T-helper 17 cell (primary cell): ENCODE measurements at regions not wholly inside any gene's neighbourhood (a gene's known extent, or its start where the extent isn't known, plus 50 kb on each side); places are given as distances from the start of the nearest gene placed in this dataset.

Source experiments
- ATAC-seq: fragments of 150-1000 bp; cut with Tn5 transposase; 2 replicates; pipeline ENCODE4 v1.10.0; 2021; ENCODE audit warnings: mild to moderate bottlenecking, moderate library complexity
- DNase-seq, 3 donors: peaks; one replicate each; pipeline versions ENCODE4 v3.0.0 to v3.0.0-alpha.2; 2020 to 2021
- H3K9me3 ChIP-seq: one replicate; pipeline ENCODE4 v1.7.0; 2013; ENCODE audit warnings: low read length, mild to moderate bottlenecking; ENCODE audit not compliant: control insufficient read depth, poor library complexity, severe bottlenecking
- H3K27ac Mint-ChIP-seq: one replicate; pipeline ENCODE4 v1.8.0; 2022; ENCODE audit warnings: mild to moderate bottlenecking, moderate library complexity, mixed read lengths
- H3K27me3 Mint-ChIP-seq: one replicate; pipeline ENCODE4 v1.8.0; 2022; ENCODE audit warnings: mixed read lengths
- H3K36me3 Mint-ChIP-seq: one replicate; pipeline ENCODE4 v1.8.0; 2022; ENCODE audit warnings: low read depth, mixed read lengths
- H3K4me1 Mint-ChIP-seq: one replicate; pipeline ENCODE4 v1.8.0; 2022; ENCODE audit warnings: mild to moderate bottlenecking, mixed read lengths
- H3K4me3 Mint-ChIP-seq: one replicate; pipeline ENCODE4 v1.8.0; 2022; ENCODE audit warnings: mild to moderate bottlenecking, moderate library complexity, mixed read lengths

DNA sequence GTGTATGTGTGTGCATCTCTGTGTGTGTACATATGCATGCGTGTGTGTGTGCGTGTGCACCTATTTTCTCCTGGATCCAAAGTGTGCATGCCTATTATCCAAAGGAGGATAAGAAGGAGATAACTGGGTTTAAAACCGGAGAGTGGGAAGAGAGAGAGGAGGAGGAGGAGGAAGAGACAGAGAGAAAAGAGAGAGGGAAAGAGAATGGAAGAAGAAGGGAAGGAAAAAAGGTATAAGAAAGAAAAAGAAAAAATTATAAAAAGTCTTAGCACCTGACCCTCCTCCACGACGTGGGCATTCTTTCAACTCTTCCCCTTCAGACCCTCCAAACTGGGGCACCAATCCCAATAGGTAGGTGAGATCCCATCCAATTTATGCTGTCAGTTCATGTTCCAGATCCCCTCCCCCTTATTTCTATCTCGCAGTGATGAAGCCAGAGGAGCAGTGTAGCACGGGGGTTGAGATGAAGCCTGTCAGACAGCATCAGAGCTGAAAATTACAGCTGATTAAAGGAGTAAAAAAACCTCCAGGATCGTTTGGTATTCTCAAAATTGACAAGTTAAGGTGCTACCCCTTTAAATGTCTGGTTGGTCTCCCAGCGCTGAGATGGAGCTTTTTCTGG lies 386.7 kb upstream of the ATP5MC3 start:
- DNase-seq (no peak), ATAC-seq (no peak)
- Mint-ChIP-seq H3K27ac (peak overlapping the region; percentile 17), H3K27me3 (peaks cover 4% of the 10 kb centered on the region), H3K4me1 (no peaks in the 10 kb centered on the region), H3K36me3 (peaks cover 2% of the 10 kb centered on the region), H3K4me3 (no peak overlapping the region)
- no peaks in the 10 kb centered on the region for H3K9me3 ChIP-seq

DNA sequence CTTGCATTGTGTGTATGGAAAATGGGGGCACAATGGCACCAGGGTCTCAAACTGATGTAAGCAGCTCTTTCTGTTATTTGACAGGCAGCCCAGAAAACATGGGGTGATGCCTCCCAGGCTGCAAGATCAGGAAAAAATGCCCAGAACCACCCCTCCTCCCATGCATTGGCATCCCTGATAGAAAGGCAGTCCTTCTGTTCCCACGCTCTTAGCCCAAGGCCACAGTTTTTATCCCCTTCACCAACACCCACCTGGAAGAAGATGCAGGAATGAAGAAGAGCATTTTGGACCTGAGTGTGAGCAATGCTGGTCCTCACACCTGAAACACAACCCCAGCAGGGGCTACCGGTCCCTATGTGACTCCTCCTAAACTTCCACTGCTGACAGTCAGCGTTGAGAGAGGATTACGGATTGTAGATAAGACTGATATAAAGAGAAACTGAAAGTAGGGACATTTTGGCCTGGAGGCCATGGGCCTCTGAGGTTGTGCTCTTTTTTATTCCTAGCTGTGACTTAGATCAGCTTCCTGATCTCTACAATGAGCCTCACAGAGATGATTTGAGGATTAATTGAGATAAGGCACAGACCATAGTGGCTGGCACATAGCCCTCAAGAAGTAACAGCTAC lies 386.0 kb upstream of the ATP5MC3 start:
- no peaks in the 10 kb centered on the region for H3K9me3 ChIP-seq
- no peaks in the 10 kb centered on the region for H3K4me1 Mint-ChIP-seq
- peaks cover 4% of the 10 kb centered on the region for H3K27me3 Mint-ChIP-seq
- H3K4me3 Mint-ChIP-seq: peak overlapping the region; percentile 7
- ATAC-seq (no peak), DNase-seq (no peak)
- H3K27ac Mint-ChIP-seq: peak overlapping the region; percentile 17
- peaks cover 2% of the 10 kb centered on the region for H3K36me3 Mint-ChIP-seq

DNA sequence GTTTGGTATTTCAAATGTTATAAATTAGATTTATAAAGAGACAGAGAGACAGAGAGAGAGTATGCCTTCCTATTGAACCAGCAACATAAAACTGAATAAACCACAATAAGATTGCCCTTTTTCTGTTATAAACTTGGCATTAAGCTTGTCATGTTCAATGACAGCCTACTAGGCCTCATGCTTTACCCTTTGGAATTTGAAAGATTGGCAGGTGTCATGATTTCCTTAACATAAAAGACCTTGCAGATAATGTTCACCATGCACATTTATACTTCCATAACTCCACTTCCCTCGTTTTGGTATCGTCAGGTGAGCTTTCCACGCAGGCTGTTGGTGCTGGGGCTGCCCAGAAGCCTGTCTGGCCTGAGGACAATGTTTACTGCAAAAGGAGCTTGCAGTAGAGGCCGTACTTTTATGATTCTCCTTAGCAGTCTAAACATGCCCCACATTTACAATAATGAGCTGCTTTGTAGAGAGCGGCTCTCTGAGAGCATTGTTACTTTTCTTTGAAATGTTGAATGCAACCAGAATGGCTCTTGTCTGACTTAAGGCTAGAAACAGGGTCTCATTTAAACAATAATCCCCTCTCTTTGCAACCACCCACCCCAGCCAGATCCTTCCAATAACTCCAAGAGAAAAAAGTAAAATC lies 379.1 kb upstream of the ATP5MC3 start:
- DNase-seq: no peak
- Mint-ChIP-seq H3K27me3 (peaks cover 19% of the 10 kb centered on the region), H3K36me3 (peaks cover 2% of the 10 kb centered on the region), H3K4me1 (no peaks in the 10 kb centered on the region), H3K27ac (no peak overlapping the region), H3K4me3 (no peak overlapping the region)
- ATAC-seq: no peak
- H3K9me3 ChIP-seq: no peaks in the 10 kb centered on the region

DNA sequence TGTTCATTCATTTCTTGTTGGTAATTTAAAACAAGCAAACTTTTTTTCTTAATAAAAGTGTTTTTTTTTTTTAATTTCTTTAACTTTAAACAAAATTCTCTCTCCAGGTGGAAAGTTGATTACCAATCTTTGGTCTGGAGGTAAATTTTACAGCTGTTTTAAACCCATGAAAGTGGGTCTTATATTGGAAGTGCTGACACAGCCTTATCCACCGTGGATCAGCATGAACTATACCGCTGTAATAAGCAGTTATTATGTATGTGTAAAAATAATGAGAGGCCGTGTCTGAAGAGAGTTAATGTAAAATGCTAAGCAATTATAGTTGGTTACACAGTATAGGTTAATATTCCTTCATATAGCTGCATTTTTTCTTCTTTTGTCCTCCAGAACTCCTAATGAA lies 378.1 kb upstream of the ATP5MC3 start:
- no peaks in the 10 kb centered on the region for H3K9me3 ChIP-seq
- no peak overlapping the region for H3K4me3 Mint-ChIP-seq
- H3K27ac Mint-ChIP-seq: no peak overlapping the region
- no peak for DNase-seq
- H3K36me3 Mint-ChIP-seq: peaks cover 2% of the 10 kb centered on the region
- no peaks in the 10 kb centered on the region for H3K4me1 Mint-ChIP-seq
- peaks cover 27% of the 10 kb centered on the region for H3K27me3 Mint-ChIP-seq
- no peak for ATAC-seq

DNA sequence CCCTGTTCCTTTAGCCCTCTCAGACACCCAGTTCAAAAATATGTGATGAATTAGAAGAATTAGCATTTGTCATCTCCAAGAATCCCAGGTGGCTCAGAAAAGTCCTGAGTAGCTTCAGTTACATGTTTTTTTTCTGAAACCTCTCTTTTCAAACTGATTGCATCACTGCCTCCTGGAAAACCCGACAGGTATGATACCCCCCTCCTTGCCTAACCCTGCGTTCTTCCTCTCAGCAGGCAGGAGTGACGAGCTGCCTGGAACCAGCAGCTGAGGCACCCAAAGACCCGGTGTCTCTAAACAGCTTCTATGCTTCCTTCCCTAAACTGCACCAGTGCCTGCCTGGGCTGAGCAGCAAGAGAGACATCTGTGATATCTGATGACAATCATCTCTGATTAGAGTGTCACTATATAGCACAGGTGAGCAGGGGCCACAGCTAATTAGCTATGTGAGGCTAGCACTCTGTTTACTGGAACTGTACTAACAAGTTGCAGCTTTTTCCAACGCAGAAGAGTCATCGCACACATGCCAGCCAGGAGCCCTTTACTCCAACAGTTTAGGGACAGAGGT lies 376.4 kb upstream of the ATP5MC3 start:
- H3K4me3 Mint-ChIP-seq: no peak overlapping the region
- H3K27ac Mint-ChIP-seq: no peak overlapping the region
- H3K4me1 Mint-ChIP-seq: no peaks in the 10 kb centered on the region
- no peak for ATAC-seq
- H3K36me3 Mint-ChIP-seq: peaks cover 2% of the 10 kb centered on the region
- no peaks in the 10 kb centered on the region for H3K9me3 ChIP-seq
- peaks cover 35% of the 10 kb centered on the region for H3K27me3 Mint-ChIP-seq
- DNase-seq: no peak

DNA sequence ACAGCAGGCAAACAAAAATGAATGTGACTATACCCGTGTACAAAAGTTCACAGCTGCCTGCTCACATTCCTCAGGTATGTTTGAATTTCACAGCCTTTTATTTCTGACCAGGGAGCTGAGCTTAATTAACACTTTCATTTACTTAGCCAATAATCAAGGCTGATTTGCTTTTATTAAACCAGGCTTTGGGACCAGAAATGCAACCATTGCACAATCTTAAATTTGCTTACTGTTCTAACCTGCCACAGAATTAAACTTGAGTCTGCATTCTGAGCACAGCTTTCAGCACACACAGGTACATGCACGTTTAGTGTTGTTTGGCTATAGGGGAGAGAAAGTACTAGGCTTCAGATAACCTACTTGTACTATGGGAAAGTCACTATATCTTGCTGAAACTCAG lies 372.4 kb upstream of the ATP5MC3 start:
- Mint-ChIP-seq H3K36me3 (peaks cover 4% of the 10 kb centered on the region), H3K4me1 (no peaks in the 10 kb centered on the region), H3K27ac (no peak overlapping the region), H3K4me3 (no peak overlapping the region), H3K27me3 (peaks cover 40% of the 10 kb centered on the region)
- no peaks in the 10 kb centered on the region for H3K9me3 ChIP-seq
- ATAC-seq (no peak), DNase-seq (no peak)

DNA sequence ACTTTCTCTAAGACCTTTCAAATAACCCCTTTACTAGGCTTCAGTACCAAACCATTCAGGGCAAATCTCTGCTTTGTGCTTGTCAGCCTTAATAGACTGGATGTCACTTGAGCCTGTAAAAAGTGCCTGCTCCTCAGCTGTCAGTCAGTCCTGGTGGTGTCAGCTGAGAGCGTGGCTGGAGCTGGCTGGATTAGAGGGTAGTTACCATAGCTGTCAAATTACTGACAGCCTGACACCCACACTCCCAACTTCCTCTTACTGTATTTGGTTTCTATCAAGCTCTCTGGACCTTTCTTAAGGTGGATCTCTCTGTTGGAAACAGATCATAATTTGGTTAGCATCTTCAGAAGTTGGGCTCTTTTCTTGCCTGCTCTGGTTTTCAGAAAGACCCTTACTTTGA lies 371.4 kb upstream of the ATP5MC3 start:
- Mint-ChIP-seq H3K36me3 (peaks cover 4% of the 10 kb centered on the region), H3K4me1 (no peaks in the 10 kb centered on the region), H3K27ac (no peak overlapping the region), H3K4me3 (no peak overlapping the region), H3K27me3 (peaks cover 40% of the 10 kb centered on the region)
- ATAC-seq (no peak), DNase-seq (no peak)
- H3K9me3 ChIP-seq: no peaks in the 10 kb centered on the region

DNA sequence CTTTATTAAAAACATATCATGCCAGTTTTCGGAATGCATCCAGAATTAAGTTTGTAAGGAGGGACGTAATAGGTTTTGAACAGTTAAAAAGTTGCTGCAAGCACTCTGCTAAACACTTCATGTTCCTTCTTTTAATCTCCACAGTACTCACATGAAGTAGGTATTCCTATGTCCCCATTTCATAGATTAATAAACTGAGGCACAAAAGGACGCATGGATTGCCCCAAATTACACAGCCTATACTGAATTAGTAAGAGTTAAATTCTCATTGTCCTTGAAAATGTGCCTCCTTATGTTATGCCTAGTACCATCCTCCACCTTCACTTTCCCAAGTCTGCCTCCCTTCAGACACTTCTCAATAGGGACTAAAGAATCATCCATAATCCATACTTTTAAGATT lies 358.9 kb upstream of the ATP5MC3 start:
- H3K4me1 Mint-ChIP-seq: no peaks in the 10 kb centered on the region
- H3K36me3 Mint-ChIP-seq: no peaks in the 10 kb centered on the region
- DNase-seq: no peak
- ATAC-seq: no peak
- no peaks in the 10 kb centered on the region for H3K9me3 ChIP-seq
- no peaks in the 10 kb centered on the region for H3K27me3 Mint-ChIP-seq
- no peak overlapping the region for H3K27ac Mint-ChIP-seq
- no peak overlapping the region for H3K4me3 Mint-ChIP-seq

DNA sequence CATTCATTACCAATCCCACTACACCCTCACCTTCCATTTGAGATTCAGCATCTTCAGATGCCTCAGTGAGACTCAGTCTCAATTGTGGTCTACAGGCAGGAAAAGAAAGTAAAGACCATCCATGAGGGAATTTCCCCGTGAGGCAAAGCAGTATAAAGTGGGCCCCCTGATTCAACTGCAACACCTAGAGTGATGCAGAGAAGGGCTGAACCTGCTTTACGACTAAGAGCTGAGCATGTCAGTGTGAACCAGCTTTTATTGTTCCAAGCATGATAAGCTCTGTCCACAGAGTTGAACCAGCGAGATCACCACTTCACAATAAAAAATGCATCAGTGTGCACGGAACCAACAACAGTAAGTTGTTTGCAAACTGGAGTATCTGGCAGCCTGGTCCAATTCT lies 357.6 kb upstream of the ATP5MC3 start:
- H3K9me3 ChIP-seq: no peaks in the 10 kb centered on the region
- no peak for DNase-seq
- ATAC-seq: no peak
- H3K27ac Mint-ChIP-seq: no peak overlapping the region
- no peaks in the 10 kb centered on the region for H3K36me3 Mint-ChIP-seq
- no peaks in the 10 kb centered on the region for H3K27me3 Mint-ChIP-seq
- H3K4me1 Mint-ChIP-seq: no peaks in the 10 kb centered on the region
- no peak overlapping the region for H3K4me3 Mint-ChIP-seq

DNA sequence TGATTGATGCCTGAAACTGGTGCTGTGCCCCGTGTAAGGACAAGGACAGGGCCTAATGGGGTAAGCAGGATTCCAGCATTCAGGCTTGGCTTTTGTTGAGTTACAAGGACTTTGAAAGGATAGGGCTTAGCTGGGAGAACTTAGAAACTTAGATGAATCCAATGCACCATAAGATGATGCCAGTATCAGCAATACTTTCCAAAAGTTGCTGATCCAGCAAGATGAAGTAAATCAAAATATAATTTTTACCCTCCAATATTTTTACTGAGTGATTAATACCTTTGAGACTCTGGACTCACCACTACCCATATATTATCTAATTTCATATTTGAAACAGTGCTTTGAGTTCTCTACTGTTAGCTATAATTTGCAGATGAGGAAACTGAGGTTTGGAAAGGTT lies 354.5 kb upstream of the ATP5MC3 start:
- DNase-seq (no peak), ATAC-seq (no peak)
- no peaks in the 10 kb centered on the region for H3K9me3 ChIP-seq
- Mint-ChIP-seq H3K4me1 (no peaks in the 10 kb centered on the region), H3K36me3 (no peaks in the 10 kb centered on the region), H3K27ac (no peak overlapping the region), H3K4me3 (no peak overlapping the region), H3K27me3 (no peaks in the 10 kb centered on the region)

DNA sequence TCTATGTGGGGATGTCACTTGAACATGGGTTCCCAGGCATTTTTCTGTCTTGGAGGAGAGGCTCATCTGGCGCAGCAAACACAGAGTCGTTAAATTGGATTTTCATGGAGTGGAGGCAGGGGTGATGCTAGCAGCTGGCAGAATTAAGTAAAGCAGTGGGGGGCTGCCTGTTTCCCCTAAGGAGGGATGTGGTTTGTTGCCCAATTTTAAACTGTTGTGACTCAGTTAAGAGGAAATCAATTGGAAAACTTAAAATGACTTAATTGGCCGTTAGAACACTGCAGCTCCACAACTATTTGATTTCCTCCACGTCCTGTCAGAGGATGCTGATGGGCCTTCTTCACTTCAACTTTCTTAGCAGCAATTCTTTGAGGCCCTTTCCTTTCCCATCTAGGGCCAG lies 354.1 kb upstream of the ATP5MC3 start:
- Mint-ChIP-seq H3K36me3 (no peaks in the 10 kb centered on the region), H3K27me3 (no peaks in the 10 kb centered on the region), H3K4me1 (no peaks in the 10 kb centered on the region), H3K4me3 (no peak overlapping the region), H3K27ac (no peak overlapping the region)
- no peaks in the 10 kb centered on the region for H3K9me3 ChIP-seq
- ATAC-seq: no peak
- DNase-seq: no peak

DNA sequence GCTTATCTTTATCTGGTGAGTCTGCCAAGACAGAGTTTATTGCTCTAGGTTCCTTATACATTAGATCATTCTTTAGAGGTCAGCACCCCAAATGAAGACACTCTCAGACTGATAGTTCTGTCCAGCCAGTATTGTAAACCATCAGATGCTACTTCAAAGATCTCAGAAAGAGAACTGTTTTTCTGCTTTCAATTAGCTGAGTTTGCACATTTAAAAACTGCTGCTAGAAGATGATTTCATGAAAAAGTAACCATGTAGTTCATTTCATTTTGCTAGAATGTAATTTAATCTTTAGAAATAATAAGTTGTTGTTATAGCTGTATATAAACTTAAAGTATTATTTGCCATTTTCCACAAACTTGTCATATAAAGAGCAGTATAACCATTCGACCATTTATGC lies 344.5 kb upstream of the ATP5MC3 start:
- no peak overlapping the region for H3K4me3 Mint-ChIP-seq
- no peaks in the 10 kb centered on the region for H3K9me3 ChIP-seq
- H3K4me1 Mint-ChIP-seq: no peaks in the 10 kb centered on the region
- no peak for ATAC-seq
- no peaks in the 10 kb centered on the region for H3K27me3 Mint-ChIP-seq
- H3K27ac Mint-ChIP-seq: no peak overlapping the region
- H3K36me3 Mint-ChIP-seq: no peaks in the 10 kb centered on the region
- DNase-seq: no peak

DNA sequence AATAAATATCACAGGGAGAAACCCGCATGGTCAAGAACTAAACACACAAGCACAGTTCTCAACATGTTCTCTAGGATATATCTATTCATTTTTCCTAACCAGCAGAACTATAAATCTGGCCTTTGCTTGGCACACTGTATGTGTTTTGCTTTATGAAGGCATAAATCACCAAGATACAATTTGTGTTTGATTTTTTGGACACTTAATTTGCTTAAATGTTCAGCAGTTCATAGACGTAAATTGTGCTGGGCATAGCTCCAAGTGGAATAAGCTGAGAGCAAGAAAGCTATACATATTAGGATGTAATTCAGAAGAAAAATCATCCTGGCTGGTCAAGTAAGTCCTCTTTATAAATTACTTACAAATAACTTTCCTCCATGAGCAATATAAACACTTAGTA lies 341.5 kb upstream of the ATP5MC3 start:
- no peak overlapping the region for H3K27ac Mint-ChIP-seq
- ATAC-seq (no peak), DNase-seq (no peak)
- no peaks in the 10 kb centered on the region for H3K4me1 Mint-ChIP-seq
- no peaks in the 10 kb centered on the region for H3K9me3 ChIP-seq
- no peaks in the 10 kb centered on the region for H3K27me3 Mint-ChIP-seq
- H3K36me3 Mint-ChIP-seq: no peaks in the 10 kb centered on the region
- no peak overlapping the region for H3K4me3 Mint-ChIP-seq

DNA sequence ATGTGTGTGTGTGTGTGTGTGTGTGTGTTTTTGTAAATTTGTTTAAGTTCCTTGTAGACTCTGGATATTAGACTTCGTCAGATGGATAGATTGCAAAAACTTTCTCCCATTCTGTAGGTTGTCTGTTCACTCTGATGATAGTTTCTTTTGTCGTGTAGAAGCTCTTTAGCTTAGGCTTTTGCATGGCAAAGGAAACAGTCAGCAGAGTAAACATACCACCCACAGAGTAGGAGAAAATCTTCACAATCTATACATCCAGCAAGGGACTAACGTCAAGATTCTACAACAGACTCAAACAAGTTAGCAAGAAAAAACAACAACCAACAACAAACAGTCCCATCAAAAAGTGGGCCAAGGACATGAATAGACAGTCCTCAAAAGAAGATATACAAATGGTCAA lies 336.7 kb upstream of the ATP5MC3 start:
- Mint-ChIP-seq H3K4me1 (no peaks in the 10 kb centered on the region), H3K27ac (no peak overlapping the region), H3K4me3 (no peak overlapping the region), H3K36me3 (no peaks in the 10 kb centered on the region), H3K27me3 (no peaks in the 10 kb centered on the region)
- no peak for ATAC-seq
- no peak for DNase-seq
- H3K9me3 ChIP-seq: no peaks in the 10 kb centered on the region
